Retina (tissue), 1 donor: ENCODE measurements at regions not wholly inside any gene's neighbourhood (a gene's known extent, or its start where the extent isn't known, plus 50 kb on each side); places are given as distances from the start of the nearest gene placed in this dataset.
"Not testable (repeated sequence)": the region's sequence is repeated elsewhere in the genome, so short reads cannot be mapped to it uniquely, and the experiment has no call there.

Experiments
- DNase-seq: peaks from one replicate; pipeline ENCODE4 v3.0.0-alpha.2; 2016

- DNase-seq = no peak
These were observed 153.2 kb upstream of the THBS2 start for GRCh38 chr6:169406804-169407203.

DNA sequence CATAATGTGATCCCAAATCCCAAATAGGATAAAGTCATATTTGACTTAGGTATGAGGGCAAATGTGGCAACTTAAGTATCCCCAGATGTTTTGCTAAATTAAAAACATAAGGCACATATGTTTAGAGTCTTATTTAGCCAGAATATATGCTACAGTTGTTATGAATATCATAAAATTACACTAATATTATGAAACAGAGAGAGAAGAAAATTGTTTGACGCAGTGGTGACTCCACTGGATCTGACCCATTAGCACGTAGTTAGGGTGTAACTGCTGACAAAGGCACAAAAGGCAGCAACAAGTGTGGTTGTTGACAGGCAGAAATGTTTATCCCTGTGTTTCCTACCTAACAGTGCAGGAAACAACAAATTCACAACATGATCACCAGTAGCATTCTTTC is 152.4 kb upstream of the THBS2 start:
- DNase-seq = no peak

GRCh38 chr6:169404828-169405227 is 151.2 kb upstream of the THBS2 start:
- DNase-seq = no peak

DNA sequence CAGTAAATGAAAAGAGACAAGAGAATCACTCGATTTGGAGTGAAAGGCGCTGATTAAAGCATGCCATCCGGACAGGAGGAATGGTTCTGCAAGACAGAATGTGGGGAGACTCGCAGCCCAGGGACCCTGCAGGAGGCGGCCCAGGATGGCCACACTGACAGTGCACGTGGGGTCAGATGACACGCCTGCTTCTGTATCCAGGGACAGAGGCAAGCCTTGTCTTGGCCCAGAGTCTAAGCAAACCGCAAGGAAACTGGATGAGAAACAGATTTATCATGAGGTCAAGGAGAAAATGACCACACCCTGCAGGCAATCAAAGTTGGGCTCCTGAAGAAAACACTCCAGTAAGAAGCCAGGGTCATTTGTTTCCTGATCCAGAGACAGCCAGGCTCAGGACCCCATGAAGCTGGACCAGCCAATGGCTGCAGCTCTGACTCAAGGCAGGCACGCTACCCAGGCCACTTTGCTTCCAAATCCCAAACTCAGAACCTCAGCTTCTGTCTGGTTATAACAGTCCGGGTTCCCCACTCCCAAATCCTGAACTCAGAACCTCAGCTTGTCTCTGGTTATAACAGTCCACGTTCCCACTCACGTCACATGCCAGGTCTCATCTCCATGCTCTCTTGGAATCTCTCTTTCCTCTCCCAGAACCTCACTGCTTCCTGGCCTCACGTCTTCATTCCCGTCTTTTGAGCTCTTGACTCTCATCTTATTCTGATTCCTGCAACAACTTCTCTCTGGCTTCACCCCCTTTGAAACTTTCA is 144.9 kb upstream of the THBS2 start:
- no peak for DNase-seq

GRCh38 chr6:169397684-169398083 is 144.0 kb upstream of the THBS2 start:
- no peak for DNase-seq

DNA sequence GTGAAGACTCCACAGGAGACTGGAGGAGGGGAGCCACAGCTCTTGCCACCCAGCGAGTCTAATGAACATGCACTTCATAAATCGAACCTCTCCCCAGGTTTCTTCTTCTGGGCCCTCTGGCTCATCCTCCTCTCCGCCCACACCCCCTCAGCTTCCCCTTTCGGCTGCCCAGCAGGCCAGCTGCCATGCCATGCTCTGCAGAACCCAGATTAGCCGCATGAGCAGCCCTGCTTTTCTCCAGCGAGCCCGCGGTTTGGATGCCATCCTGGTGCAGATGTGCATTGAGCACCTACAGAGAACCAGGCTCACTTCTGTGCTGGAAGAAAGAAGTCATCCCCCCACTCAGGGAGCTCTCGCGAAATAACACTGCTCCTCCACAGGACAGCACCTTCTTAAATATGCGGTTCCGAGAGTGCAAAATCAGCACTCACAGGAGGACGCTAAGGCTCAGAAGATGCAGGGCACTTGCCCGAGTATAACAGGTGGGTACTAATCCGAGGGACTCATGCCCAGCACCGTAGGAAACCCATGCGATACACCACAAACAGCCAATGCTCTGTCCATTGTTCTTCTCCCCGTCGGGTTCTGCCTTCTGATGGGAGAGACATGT is 143.0 kb upstream of the THBS2 start:
- DNase-seq = no peak

DNA sequence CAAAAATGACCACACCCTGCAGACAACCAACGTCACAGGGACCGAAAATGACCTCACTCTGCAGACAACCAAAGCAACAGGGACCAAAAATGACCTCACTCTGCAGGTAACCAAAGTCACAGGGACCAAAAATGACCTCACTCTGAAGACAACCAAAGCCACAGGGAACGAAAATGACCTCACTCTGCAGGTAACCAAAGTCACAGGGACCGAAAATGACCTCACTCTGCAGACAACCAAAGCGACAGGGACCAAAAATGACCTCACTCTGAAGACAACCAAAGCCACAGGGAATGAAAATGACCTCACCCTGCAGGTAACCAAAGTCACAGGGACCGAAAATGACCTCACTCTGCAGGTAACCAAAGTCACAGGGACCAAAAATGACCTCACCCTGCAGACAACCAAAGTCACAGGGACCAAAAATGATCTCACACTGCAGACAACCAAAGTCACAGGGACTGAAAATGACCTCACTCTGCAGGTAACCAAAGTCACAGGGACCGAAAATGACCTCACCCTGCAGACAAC is 142.4 kb upstream of the THBS2 start:
- DNase-seq = not testable (repeated sequence)

DNA sequence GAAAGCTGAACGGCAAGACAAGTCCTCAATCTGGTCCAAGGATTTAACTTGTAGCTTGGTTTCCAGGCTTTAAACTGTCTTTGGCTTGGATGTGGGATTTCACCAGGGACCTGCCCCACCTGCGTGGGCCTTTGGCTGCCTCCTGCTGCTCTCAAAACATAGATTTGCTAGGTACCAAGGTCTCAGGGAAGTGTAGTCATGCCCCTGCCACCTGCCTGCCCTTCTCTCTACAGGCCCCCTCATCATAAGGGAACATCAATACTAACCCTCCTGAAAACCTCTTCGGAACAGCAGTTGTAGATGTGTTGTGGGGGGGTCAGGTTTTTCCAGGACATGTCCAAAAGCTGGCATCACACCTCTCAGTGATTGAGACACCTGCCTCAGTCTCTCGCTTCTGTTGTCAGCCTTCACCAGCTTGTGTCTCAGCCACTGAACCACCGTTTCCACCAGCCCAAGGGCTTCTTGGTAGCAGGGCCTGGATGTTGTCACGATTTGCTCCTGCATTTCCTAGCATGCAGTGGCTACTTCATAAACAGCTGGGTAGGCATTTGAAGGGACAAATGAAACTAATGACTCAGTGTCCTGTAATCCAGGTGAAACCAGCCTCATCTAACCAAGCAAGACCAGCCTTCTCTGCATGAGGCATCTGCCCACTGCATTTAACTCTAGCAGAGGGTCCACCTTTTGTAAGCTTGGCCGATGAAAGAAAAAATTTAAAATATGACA is 141.6 kb upstream of the THBS2 start:
- DNase-seq = no peak

- DNase-seq = no peak
These were observed 140.1 kb upstream of the THBS2 start for GRCh38 chr6:169393753-169394152.

DNA sequence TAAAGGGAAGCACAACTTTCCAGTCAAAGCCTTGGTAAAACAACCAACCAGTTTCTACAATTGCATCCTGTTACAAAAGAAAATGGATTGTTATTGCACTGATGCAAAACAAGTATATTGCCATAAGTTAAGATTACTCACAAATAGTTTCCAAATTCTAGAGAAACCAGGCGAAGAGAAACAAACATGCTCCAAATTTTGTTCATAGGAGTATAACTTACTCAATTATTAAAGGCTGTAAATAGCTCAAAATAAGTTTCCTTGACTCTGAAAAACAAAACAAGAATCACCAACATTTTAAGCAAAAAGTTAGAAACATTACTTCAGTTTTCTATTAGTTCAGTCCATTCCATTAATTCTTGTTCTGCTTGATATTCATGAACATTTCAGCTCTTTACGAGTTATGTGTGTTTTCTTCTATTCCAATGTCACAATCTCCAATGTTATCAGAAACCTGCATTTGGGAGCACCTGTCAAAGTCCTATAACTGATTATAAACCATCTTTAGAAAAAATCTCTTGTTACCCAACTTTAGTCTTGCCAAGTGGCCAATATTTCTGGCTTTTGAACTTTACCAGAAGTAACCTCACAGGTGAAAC is 137.9 kb upstream of the THBS2 start:
- DNase-seq = no peak

GRCh38 chr6:169388395-169389166 is 134.9 kb upstream of the THBS2 start:
- no peak for DNase-seq

DNA sequence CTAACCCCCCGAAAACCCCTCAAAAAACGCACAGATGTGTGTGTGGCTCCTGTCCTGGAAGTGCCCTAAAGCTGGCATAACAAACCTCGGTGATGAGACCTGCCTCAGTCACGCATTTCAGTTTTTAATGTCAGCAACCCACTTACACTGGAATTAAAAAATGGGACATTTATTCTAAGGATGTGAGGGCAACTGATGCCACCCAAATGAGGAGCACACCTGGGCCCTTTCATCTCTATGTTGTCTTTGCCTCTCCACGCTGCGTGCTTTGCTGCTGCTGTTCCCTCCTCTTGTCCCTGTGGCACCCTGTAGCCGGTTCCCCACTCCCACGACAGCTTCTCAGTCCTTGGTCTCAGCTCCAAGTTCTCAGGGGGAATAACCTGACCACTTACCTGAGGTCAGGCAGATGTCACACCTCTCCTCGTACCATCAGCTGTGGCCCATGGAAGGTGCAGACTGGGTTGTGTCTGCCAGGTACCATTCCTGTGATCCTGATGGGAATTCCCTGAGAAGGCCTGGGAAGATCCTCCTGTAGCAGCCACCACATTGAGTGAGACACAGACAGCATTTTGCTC is 134.2 kb upstream of the THBS2 start:
- no peak for DNase-seq

DNA sequence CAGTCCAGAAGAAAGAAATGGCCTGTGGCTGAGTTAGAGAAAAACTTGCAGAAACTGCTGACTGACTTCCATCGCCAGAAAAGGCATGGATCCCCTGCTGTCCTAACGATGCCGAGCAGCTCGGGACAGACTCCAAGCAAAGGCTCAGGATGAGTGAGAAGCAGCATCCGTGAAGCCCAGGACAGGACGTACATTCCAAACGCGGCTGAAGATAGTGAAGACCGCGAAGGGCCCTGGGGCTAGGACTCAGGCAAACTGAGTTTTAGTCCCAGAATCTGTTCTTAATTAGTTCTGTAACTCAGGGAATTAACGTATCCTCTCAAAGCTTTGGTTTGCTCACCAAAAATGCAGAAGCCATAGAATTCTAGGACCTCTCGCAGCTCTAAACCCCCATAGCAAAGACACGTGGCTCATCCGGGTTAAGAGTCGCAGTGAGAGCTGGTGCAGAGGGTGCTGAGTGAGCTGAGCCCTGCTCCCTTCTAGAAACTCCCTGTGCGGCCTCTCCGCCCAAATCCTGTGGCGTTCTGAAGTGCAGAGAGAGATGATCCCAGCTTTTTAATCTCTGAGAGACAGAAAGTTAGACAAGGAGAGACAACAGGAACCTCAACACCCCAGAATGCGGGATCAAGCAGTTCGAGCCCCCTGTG is 132.9 kb upstream of the THBS2 start:
- DNase-seq = no peak

- no peak for DNase-seq
These were observed 131.7 kb upstream of the THBS2 start for GRCh38 chr6:169385237-169385880.

DNA sequence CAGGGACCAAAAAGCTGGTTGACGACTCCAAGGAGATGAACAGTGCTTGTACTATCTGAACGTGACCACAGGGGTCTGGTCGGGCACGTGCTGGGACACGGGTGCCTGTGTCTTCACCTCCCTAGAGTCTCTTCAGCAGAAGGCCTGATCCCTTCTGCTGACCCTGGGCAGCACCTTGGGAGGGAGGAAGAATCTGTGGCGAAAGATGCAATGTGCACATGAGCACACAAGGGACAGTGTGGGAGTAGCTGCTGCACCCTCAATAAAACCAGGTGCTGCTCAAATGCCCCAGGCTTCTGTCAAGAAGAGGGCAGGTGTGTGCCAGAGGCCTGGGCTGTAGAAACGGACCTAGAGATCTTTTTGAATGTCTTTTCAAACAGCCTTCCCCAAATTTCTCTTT is 130.6 kb upstream of the THBS2 start:
- DNase-seq = no peak

- DNase-seq = no peak
These were observed 129.6 kb upstream of the THBS2 start for GRCh38 chr6:169383265-169383664.

GRCh38 chr6:169382735-169383134 is 129.1 kb upstream of the THBS2 start:
- no peak for DNase-seq

DNA sequence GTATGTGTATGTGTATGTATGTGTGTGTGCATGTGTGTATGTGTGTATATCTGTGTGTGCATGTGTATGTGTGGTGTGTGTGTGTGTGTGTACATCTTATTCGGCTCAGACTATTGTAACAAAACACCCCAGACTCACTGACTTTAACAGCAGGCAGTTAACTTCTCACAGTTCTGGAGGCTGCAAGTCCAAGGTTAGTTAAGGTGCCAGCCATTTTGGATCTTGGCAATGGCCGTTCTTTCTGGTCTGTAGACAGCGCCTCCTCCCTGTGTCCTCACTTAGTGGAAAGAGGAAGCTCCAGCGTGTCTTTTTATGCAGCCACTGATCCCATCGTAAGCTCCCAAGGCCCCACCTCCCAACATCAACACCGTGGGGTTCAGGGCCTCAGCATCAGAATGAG is 128.3 kb upstream of the THBS2 start:
- no peak for DNase-seq

GRCh38 chr6:169380493-169380892 is 126.8 kb upstream of the THBS2 start:
- DNase-seq = no peak

DNA sequence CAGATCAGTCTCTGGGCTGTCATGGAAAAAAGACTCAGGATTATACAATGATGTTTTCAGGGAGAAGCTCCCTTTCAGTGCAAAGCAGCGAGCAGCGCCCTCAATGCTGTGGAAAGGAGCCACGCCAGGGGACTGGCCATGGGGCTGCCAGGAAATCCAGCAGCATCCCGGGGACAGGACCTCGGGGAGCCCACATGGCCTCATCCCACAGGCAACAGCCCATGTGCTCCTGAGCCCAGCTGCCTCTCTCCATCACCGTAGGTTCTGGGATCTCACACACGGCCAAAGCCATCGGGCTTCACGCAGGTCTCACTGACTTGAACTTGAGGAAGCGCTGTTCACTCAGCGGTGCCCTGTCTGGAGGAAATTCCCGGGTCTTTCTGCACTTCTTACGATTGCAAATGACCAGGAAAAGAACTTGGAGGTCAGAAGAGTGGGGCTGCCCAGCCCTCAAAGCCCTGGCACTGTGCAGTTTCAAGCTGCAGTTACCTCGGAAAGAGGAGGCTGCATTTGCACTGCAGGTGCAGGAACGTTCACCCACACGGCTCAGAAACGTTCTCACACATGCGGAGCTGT is 125.9 kb upstream of the THBS2 start:
- DNase-seq = no peak
